ENCODE measurements at regions not wholly inside any gene's neighbourhood (a gene's known extent, or its start where the extent isn't known, plus 50 kb on each side); places are given as distances from the start of the nearest gene placed in this dataset.
"Not testable (repeated sequence)": the region's sequence is repeated elsewhere in the genome, so short reads cannot be mapped to it uniquely, and the experiment has no call there.

DNA sequence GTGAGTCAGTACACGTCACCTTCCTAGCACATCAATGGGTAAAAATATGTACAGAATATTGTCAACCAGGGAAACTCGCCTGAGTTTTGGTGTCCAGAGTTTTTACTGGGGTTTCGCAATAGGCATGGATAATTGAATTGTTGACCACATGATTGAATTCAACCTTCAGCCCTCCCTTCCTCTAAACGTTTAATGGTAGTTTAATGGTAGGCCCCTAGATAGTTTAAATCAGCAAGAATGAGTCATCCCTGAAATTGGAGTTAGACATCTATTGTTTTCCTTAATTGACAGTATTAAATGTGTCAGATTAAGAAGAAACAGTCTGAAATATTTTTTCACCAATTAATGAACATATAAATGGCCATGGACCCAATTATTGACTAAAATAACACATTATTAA is 57.8 kb upstream of the CACNA2D1 start:
- WGBS (ENCODE audit: extremely low coverage, insufficient coverage, insufficient read length): no CpG with 5 or more reads among the region's 4 CpGs

DNA sequence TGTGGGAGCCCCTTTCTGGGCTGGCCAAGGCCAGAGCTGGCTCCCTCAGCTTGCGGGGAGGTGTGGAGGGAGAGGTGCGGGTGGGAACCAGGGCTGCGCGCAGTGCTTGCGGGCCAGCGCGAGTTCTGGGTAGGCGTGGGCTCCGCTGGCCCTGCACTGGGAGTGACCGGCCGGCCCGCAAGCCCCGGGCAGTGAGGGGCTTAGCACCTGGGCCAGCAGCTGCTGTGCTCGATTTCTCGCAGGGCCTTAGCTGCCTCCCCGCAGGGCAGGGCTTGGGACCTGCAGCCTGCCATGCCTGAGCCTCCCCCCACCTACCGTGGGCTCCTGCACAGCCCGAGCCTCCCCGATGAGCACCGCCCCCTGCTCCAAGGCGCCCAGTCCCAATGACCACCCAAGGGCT is 56.0 kb upstream of the CACNA2D1 start:
- H3K4ac ChIP-seq (ENCODE audit: low read depth, low read length); H3K79me1 ChIP-seq (ENCODE audit: low read length); H3K4me1 ChIP-seq (ENCODE audit: control insufficient read depth in 1 of 2, insufficient read depth in 2 of 2, low read length in 2 of 2); H4K8ac ChIP-seq (ENCODE audit: low read depth, low read length); H3K23ac ChIP-seq (ENCODE audit: low read length); H3K18ac ChIP-seq (ENCODE audit: low read length); H3K14ac ChIP-seq (ENCODE audit: low read length); H3K9ac ChIP-seq (ENCODE audit: low read length); H2BK120ac ChIP-seq (ENCODE audit: insufficient read depth, low read length, poor library complexity); H3K27me3 ChIP-seq (ENCODE audit: insufficient read depth, low read length); H3K79me2 ChIP-seq (ENCODE audit: control insufficient read depth, insufficient read depth, low read length, poor library complexity); H3K4me2 ChIP-seq (ENCODE audit: low read length); H3K9me3 ChIP-seq (ENCODE audit: insufficient read depth, low read depth, low read length); H3K27ac ChIP-seq (ENCODE audit: low read depth, low read length); H3K36me3 ChIP-seq (ENCODE audit: control insufficient read depth in 1 of 2, insufficient read depth in 2 of 2, low read length in 2 of 2); DNase-seq; H4K91ac ChIP-seq (ENCODE audit: low read depth, low read length); H2AK5ac ChIP-seq (ENCODE audit: low read length); H2AFZ ChIP-seq (ENCODE audit: insufficient read depth, low read length, poor library complexity); H2BK12ac ChIP-seq (ENCODE audit: low read length); H2BK5ac ChIP-seq (ENCODE audit: low read depth, low read length, poor library complexity); H4K12ac ChIP-seq (ENCODE audit: low read depth, low read length); H3K4me3 ChIP-seq (ENCODE audit: low read depth, low read length): not testable (repeated sequence)
- no CpG with 5 or more reads among the region's 21 CpGs for WGBS (ENCODE audit: extremely low coverage, insufficient coverage, insufficient read length)

More for the DNA sequence above, 57.8 kb upstream of the CACNA2D1 start:
- no peaks in the 10 kb centered on the region for H3K4me1 ChIP-seq (ENCODE audit: control insufficient read depth in 1 of 2, insufficient read depth in 2 of 2, low read length in 2 of 2)
- H3K4me2 ChIP-seq (ENCODE audit: low read length): no peak overlapping the region
- H4K91ac ChIP-seq (ENCODE audit: low read depth, low read length): no peak overlapping the region
- no peak overlapping the region for H2BK5ac ChIP-seq (ENCODE audit: low read depth, low read length, poor library complexity)
- H4K8ac ChIP-seq (ENCODE audit: low read depth, low read length): no peak overlapping the region
- H3K9me3 ChIP-seq (ENCODE audit: insufficient read depth, low read depth, low read length): no peaks in the 10 kb centered on the region
- no peaks in the 10 kb centered on the region for H3K79me2 ChIP-seq (ENCODE audit: control insufficient read depth, insufficient read depth, low read length, poor library complexity)
- H3K23ac ChIP-seq (ENCODE audit: low read length): no peak overlapping the region
- H2BK120ac ChIP-seq (ENCODE audit: insufficient read depth, low read length, poor library complexity): no peak overlapping the region
- no peaks in the 10 kb centered on the region for H3K27me3 ChIP-seq (ENCODE audit: insufficient read depth, low read length)
- H2BK12ac ChIP-seq (ENCODE audit: low read length): no peak overlapping the region
- H4K12ac ChIP-seq (ENCODE audit: low read depth, low read length): no peak overlapping the region
- no peak overlapping the region for H2AFZ ChIP-seq (ENCODE audit: insufficient read depth, low read length, poor library complexity)
- H2AK5ac ChIP-seq (ENCODE audit: low read length): no peak overlapping the region
- H3K4ac ChIP-seq (ENCODE audit: low read depth, low read length): no peak overlapping the region
- H3K4me3 ChIP-seq (ENCODE audit: low read depth, low read length): no peak overlapping the region
- no peak overlapping the region for H3K14ac ChIP-seq (ENCODE audit: low read length)
- DNase-seq: no peak
- no peaks in the 10 kb centered on the region for H3K36me3 ChIP-seq (ENCODE audit: control insufficient read depth in 1 of 2, insufficient read depth in 2 of 2, low read length in 2 of 2)
- H3K79me1 ChIP-seq (ENCODE audit: low read length): no peaks in the 10 kb centered on the region
- H3K9ac ChIP-seq (ENCODE audit: low read length): no peak overlapping the region
- no peak overlapping the region for H3K18ac ChIP-seq (ENCODE audit: low read length)
- no peak overlapping the region for H3K27ac ChIP-seq (ENCODE audit: low read depth, low read length)

GRCh38 chr7:82494420-82494819 is 50.8 kb upstream of the CACNA2D1 start:
- no CpG with 5 or more reads among the region's 1 CpG for WGBS (ENCODE audit: extremely low coverage, insufficient coverage, insufficient read length)
- no peak overlapping the region for H3K14ac ChIP-seq (ENCODE audit: low read length)
- no peak overlapping the region for H4K8ac ChIP-seq (ENCODE audit: low read depth, low read length)
- H3K4ac ChIP-seq (ENCODE audit: low read depth, low read length): no peak overlapping the region
- H3K36me3 ChIP-seq (ENCODE audit: control insufficient read depth in 1 of 2, insufficient read depth in 2 of 2, low read length in 2 of 2): no peaks in the 10 kb centered on the region
- no peak overlapping the region for H3K27ac ChIP-seq (ENCODE audit: low read depth, low read length)
- no peaks in the 10 kb centered on the region for H3K9me3 ChIP-seq (ENCODE audit: insufficient read depth, low read depth, low read length)
- H3K4me1 ChIP-seq (ENCODE audit: control insufficient read depth in 1 of 2, insufficient read depth in 2 of 2, low read length in 2 of 2): no peaks in the 10 kb centered on the region
- no peaks in the 10 kb centered on the region for H3K27me3 ChIP-seq (ENCODE audit: insufficient read depth, low read length)
- H2BK120ac ChIP-seq (ENCODE audit: insufficient read depth, low read length, poor library complexity): no peak overlapping the region
- no peak overlapping the region for H4K91ac ChIP-seq (ENCODE audit: low read depth, low read length)
- no peak overlapping the region for H3K4me3 ChIP-seq (ENCODE audit: low read depth, low read length)
- no peak overlapping the region for H3K4me2 ChIP-seq (ENCODE audit: low read length)
- no peak overlapping the region for H2AK5ac ChIP-seq (ENCODE audit: low read length)
- H2AFZ ChIP-seq (ENCODE audit: insufficient read depth, low read length, poor library complexity): no peak overlapping the region
- no peak overlapping the region for H4K12ac ChIP-seq (ENCODE audit: low read depth, low read length)
- H3K18ac ChIP-seq (ENCODE audit: low read length): no peak overlapping the region
- no peak for DNase-seq
- H3K79me2 ChIP-seq (ENCODE audit: control insufficient read depth, insufficient read depth, low read length, poor library complexity): no peaks in the 10 kb centered on the region
- no peak overlapping the region for H3K23ac ChIP-seq (ENCODE audit: low read length)
- no peak overlapping the region for H2BK12ac ChIP-seq (ENCODE audit: low read length)
- H3K9ac ChIP-seq (ENCODE audit: low read length): no peak overlapping the region
- no peak overlapping the region for H2BK5ac ChIP-seq (ENCODE audit: low read depth, low read length, poor library complexity)
- no peaks in the 10 kb centered on the region for H3K79me1 ChIP-seq (ENCODE audit: low read length)
